Activated CD8-positive, alpha-beta T cell treated with anti-CD3 and anti-CD28 coated beads for 36 hours (primary cell): ENCODE measurements at regions not wholly inside any gene's neighbourhood (a gene's known extent, or its start where the extent isn't known, plus 50 kb on each side); places are given as distances from the start of the nearest gene placed in this dataset.

Experiments used
- ATAC-seq: fragments of 200-7000 bp; cut with Tn5 transposase; one replicate; pipeline ENCODE4 v1.10.0; 2021; ENCODE audit warnings: mild to moderate bottlenecking, moderate library complexity
- CTCF ChIA-PET: fragments of 350-600 bp; sonication (Branson Sonifier 250); formaldehyde crosslinking; loops from one replicate; lab custom pipeline; 2021; ENCODE audit warnings: antibody characterized with exemption; lab: Charles Lee
- POLR2A ChIA-PET: fragments of 350-600 bp; sonication (Branson Sonifier 250); formaldehyde crosslinking; loops from one replicate; lab custom pipeline; 2021; ENCODE audit warnings: antibody characterized with exemption; lab: Charles Lee
- DNase-seq: peaks from one replicate; pipeline ENCODE4 v3.0.0-alpha.2; 2020
- H3K27ac Mint-ChIP-seq: one replicate; pipeline ENCODE4 v1.8.0; 2021; ENCODE audit warnings: mild to moderate bottlenecking, mixed read lengths
- H3K27me3 Mint-ChIP-seq: one replicate; pipeline ENCODE4 v1.8.0; 2021; ENCODE audit warnings: mixed read lengths
- H3K36me3 Mint-ChIP-seq: one replicate; pipeline ENCODE4 v1.8.0; 2021; ENCODE audit warnings: low read depth, mixed read lengths
- H3K4me1 Mint-ChIP-seq: one replicate; pipeline ENCODE4 v1.8.0; 2021; ENCODE audit warnings: low read depth, mixed read lengths
- H3K4me3 Mint-ChIP-seq: one replicate; pipeline ENCODE4 v1.8.0; 2021; ENCODE audit warnings: mild to moderate bottlenecking, moderate library complexity, mixed read lengths
- H3K9me3 Mint-ChIP-seq: one replicate; pipeline ENCODE4 v1.8.0; 2021; ENCODE audit warnings: mixed read lengths
- intact Hi-C: fragments of 100-400 bp; cut with micrococcal nuclease; formaldehyde crosslinking; loops from one replicate; pipeline ENCODE4 v1.10.0; 2022
- TF ChIP-seq, protein P1 (sequence below): fragments of 200-600 bp; IDR thresholded peaks from one replicate; pipeline ENCODE4 v1.8.0; 2022; ENCODE audit warnings: antibody characterized with exemption, mild to moderate bottlenecking

DNA sequence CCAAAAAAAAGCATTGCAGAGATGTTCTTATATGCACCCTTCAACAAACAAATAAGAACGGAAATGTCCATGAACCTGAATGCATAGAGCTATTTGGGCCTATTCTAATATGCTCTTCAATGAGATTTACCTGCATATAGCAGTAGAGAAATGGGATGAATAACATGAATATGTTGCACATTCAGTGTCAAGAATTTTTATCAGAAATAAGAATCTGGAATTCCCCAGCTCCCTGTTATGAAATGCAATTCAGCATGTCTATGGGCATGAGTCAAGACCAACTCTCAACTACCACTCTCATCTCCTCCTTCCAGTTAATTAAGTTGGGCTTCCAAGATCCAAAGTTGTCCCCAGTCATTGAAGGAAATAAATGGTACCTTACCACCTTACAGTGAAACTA lies 133.7 kb upstream of the ALCAM start:
- Mint-ChIP-seq H3K4me3 (no peak overlapping the region), H3K9me3 (no peaks in the 10 kb centered on the region), H3K36me3 (no peaks in the 10 kb centered on the region), H3K27me3 (peaks cover 2% of the 10 kb centered on the region), H3K27ac (no peak overlapping the region), H3K4me1 (no peaks in the 10 kb centered on the region)
- no peak for DNase-seq
- TF ChIP-seq, protein P1, sequence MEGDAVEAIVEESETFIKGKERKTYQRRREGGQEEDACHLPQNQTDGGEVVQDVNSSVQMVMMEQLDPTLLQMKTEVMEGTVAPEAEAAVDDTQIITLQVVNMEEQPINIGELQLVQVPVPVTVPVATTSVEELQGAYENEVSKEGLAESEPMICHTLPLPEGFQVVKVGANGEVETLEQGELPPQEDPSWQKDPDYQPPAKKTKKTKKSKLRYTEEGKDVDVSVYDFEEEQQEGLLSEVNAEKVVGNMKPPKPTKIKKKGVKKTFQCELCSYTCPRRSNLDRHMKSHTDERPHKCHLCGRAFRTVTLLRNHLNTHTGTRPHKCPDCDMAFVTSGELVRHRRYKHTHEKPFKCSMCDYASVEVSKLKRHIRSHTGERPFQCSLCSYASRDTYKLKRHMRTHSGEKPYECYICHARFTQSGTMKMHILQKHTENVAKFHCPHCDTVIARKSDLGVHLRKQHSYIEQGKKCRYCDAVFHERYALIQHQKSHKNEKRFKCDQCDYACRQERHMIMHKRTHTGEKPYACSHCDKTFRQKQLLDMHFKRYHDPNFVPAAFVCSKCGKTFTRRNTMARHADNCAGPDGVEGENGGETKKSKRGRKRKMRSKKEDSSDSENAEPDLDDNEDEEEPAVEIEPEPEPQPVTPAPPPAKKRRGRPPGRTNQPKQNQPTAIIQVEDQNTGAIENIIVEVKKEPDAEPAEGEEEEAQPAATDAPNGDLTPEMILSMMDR, result no peak
- CTCF ChIA-PET, result no interaction called here
- intact Hi-C loops, result no loop called here
- no peak for ATAC-seq
- POLR2A ChIA-PET, result no interaction called here

DNA sequence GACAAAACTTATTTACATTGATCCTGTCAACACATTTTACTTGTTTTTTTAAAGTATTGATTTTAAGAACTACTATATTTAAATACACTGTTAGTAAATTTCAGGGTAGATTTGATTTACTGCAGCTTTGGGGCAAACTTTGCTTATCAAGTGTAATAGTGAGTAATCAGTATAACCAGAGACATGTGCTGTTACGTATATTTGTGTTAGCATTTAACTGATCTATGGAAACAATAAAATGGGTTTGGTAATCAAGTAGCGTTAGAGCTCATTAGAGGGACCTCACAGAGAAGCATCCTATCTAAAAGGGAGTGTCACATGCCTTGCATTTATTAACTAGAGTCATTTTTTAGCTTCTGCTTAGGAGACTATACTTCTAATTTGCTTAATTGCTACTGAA lies 131.5 kb upstream of the ALCAM start:
- ATAC-seq (no peak), DNase-seq (no peak)
- no peaks in the 10 kb centered on the region for H3K9me3 Mint-ChIP-seq
- H3K27ac Mint-ChIP-seq, result no peak overlapping the region
- intact Hi-C loops, result no loop called here
- ChIA-PET POLR2A (no interaction called here), CTCF (no interaction called here)
- H3K27me3 Mint-ChIP-seq, result peaks cover 2% of the 10 kb centered on the region
- TF ChIP-seq, protein P1, result no peak
- no peak overlapping the region for H3K4me3 Mint-ChIP-seq
- H3K36me3 Mint-ChIP-seq, result no peaks in the 10 kb centered on the region
- H3K4me1 Mint-ChIP-seq, result no peaks in the 10 kb centered on the region

DNA sequence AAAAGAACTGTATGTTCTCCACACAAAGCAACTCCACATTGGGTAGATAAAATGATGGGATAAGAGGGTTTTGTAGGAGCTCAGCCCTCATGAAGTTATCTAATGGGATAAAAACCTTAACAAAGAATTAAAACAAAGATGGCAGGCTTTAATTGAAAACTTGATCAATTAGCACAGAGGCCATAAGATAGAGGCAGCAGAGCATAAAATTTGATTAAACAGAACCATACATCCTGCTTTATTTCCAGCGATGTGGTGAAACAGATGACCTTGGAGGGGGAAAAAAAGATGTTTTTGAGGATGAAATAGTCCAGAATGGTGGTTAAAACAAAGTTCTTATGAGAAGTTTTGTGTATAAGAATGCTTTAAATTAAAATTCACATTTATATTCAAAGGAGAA lies 130.9 kb upstream of the ALCAM start:
- no peak overlapping the region for H3K27ac Mint-ChIP-seq
- intact Hi-C loops, result no loop called here
- TF ChIP-seq, protein P1, result no peak
- peaks cover 2% of the 10 kb centered on the region for H3K27me3 Mint-ChIP-seq
- DNase-seq (no peak), ATAC-seq (no peak)
- ChIA-PET CTCF (no interaction called here), POLR2A (no interaction called here)
- H3K36me3 Mint-ChIP-seq, result no peaks in the 10 kb centered on the region
- no peaks in the 10 kb centered on the region for H3K4me1 Mint-ChIP-seq
- no peak overlapping the region for H3K4me3 Mint-ChIP-seq
- H3K9me3 Mint-ChIP-seq, result no peaks in the 10 kb centered on the region

DNA sequence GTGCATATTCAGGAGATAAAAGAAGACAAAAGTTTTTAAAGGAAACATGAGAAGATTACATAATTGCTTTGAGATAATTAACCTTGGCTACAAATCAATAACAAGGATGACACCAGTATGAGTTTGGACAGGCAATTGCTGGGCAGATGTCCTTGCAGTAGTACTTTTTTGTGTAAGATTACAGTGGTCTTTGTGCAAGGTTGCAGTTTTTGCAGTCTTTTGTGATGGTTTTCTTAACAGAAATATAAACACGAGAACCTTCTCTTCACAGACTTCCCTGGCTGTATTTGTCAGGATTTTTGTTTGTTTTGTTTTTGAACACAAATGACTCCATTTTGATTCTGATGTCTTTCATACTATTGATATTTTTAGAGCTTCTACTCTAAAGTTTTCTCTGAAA lies 128.3 kb upstream of the ALCAM start:
- ChIA-PET POLR2A (no interaction called here), CTCF (no interaction called here)
- Mint-ChIP-seq H3K27ac (no peak overlapping the region), H3K27me3 (peaks cover 4% of the 10 kb centered on the region), H3K4me1 (no peaks in the 10 kb centered on the region), H3K4me3 (no peak overlapping the region), H3K9me3 (no peaks in the 10 kb centered on the region), H3K36me3 (no peaks in the 10 kb centered on the region)
- intact Hi-C loops, result no loop called here
- ATAC-seq, result no peak
- TF ChIP-seq, protein P1, result no peak
- DNase-seq, result no peak

DNA sequence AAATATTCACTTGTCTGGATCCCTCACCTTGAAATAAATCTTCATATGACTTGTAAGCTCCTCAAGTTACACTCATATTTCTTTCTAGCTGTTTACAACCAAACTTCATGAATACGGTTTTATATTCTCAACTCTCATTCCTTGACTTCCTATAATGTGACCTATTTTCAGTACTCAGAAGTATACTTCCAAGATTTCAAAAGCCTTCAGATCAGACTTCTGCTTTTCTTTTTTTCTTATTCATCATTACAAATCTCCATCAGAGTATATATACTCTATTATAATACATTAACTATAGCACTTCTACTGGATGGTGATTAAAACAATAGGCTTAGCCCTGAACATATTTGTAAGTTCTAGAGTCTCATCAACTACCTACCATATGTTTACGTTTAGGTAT lies 123.6 kb upstream of the ALCAM start:
- Mint-ChIP-seq H3K27ac (no peak overlapping the region), H3K36me3 (no peaks in the 10 kb centered on the region), H3K27me3 (peaks cover 4% of the 10 kb centered on the region), H3K9me3 (no peaks in the 10 kb centered on the region), H3K4me1 (no peaks in the 10 kb centered on the region), H3K4me3 (no peak overlapping the region)
- no peak for ATAC-seq
- DNase-seq, result no peak
- CTCF ChIA-PET, result interaction anchor here (1.3 kb wide), 1 partner anchor 13 kb away, joined by 3 read pairs; no protein-coding TSS in a partner anchor
- POLR2A ChIA-PET, result no interaction called here
- TF ChIP-seq, protein P1, result no peak
- intact Hi-C loops, result no loop called here
